HCT116 (cell line): ENCODE measurements at regions not wholly inside any gene's neighbourhood (a gene's known extent, or its start where the extent isn't known, plus 50 kb on each side); places are given as distances from the start of the nearest gene placed in this dataset.

Experiments used
- ATAC-seq: fragments of 200-7000 bp; cut with Tn5 transposase; 2 replicates; pipeline ENCODE4 v1.9.1; 2020; ENCODE audit warnings: mild to moderate bottlenecking, moderate library complexity
- BruUV-seq: library from RNA; stranded (reverse); fragments of 400-500 nt; replicated peaks from 2 replicates; lab custom pipeline; 2021; lab: Mats Ljungman, UMichigan
- CTCF ChIA-PET: fragments of 300-600 bp; sonication (Branson Sonifier 250); formaldehyde crosslinking; loops from one replicate; lab custom pipeline; 2021; ENCODE audit warnings: antibody characterized with exemption; lab: Charles Lee
- POLR2A ChIA-PET: fragments of 300-600, 350-600 bp; sonication (Branson Sonifier 250); formaldehyde crosslinking; loops from one replicate; lab custom pipeline; 2021; ENCODE audit warnings: antibody characterized with exemption; lab: Charles Lee
- RAD21 ChIA-PET, 2 experiments: fragments of 300-600 bp; sonication (Branson Sonifier 250); formaldehyde crosslinking; loops; one replicate each; lab custom pipeline; 2023; ENCODE audit warnings: low total read pairs in 2 of 2; ENCODE audit not compliant: uncharacterized antibody in 2 of 2, unreplicated experiment in 2 of 2, low non-redundant PET in 1 of 2; lab: Charles Lee
- DNase-seq: peaks from one replicate; pipeline ENCODE4 v3.0.0-alpha.2; 2010; ENCODE audit warnings: low read depth, low spot score
- H2AFZ ChIP-seq: fragments of 200-600 bp; shearing (Covaris generic), sonication (generic); 2 replicates; pipeline ENCODE4 v1.6.1; 2017; ENCODE audit warnings: low read depth, mixed run types, mixed read lengths, antibody characterized with exemption, low read length; ENCODE audit not compliant: poor library complexity, severe bottlenecking
- H3K27ac ChIP-seq: 2 replicates; pipeline ENCODE4 v1.5.1; 2012; ENCODE audit warnings: low read depth, low read length
- H3K27me3 ChIP-seq: fragments of 200-600 bp; sonication (generic); 2 replicates; pipeline ENCODE4 v1.6.1; 2016; ENCODE audit warnings: mixed run types, low read length, mixed read lengths; ENCODE audit not compliant: insufficient read depth
- H3K36me3 ChIP-seq, 2 experiments: fragments of 200-500 bp in 1 of 2; fragments of 200-600 bp in 1 of 2; sonication (Bioruptor generic) in 1 of 2; sonication (generic) in 1 of 2; 2 replicates each; pipeline versions ENCODE4 v1.5.1 to v1.6.1; 2014 to 2016; ENCODE audit warnings: low read length in 2 of 2, inconsistent platforms in 1 of 2, mixed read lengths in 1 of 2, mixed run types in 1 of 2; ENCODE audit not compliant: insufficient read depth in 2 of 2, control insufficient read depth in 1 of 2
- H3K4me1 ChIP-seq, 2 experiments: fragments of 200-600 bp in 1 of 2; sonication (generic) in 1 of 2; 2 replicates each; pipeline versions ENCODE4 v1.5.1 to v1.6.1; 2012 to 2017; ENCODE audit warnings: low read length in 2 of 2, inconsistent platforms in 1 of 2, mild to moderate bottlenecking in 1 of 2, mixed read lengths in 1 of 2, mixed run types in 1 of 2, moderate library complexity in 1 of 2; ENCODE audit not compliant: insufficient read depth in 2 of 2, control insufficient read depth in 1 of 2
- H3K4me2 ChIP-seq: fragments of 200-600 bp; sonication (generic); 2 replicates; pipeline ENCODE4 v1.6.1; 2017; ENCODE audit warnings: mixed run types, low read length, mixed read lengths
- H3K4me3 ChIP-seq, 2 experiments: fragments of 200-600 bp in 1 of 2; sonication (generic) in 1 of 2; replicated peaks in 1 of 2; 2 replicates each; pipeline ENCODE4 v1.5.1; 2011 to 2016; ENCODE audit warnings: low read length in 2 of 2, control low read depth in 1 of 2, low read depth in 1 of 2, mild to moderate bottlenecking in 1 of 2, mixed read lengths in 1 of 2, mixed run types in 1 of 2
- H3K79me2 ChIP-seq: fragments of 200-600 bp; sonication (generic); 2 replicates; pipeline ENCODE4 v1.6.1; 2017; ENCODE audit warnings: mild to moderate bottlenecking, mixed run types, low read length, moderate library complexity, mixed read lengths; ENCODE audit not compliant: insufficient read depth
- H3K9ac ChIP-seq: fragments of 200-600 bp; sonication (generic); 2 replicates; pipeline ENCODE4 v1.6.1; 2016; ENCODE audit warnings: low read length, mixed read lengths
- H3K9me2 ChIP-seq: fragments of 200-600 bp; sonication (generic), shearing (Covaris generic); 2 replicates; pipeline ENCODE4 v1.6.1; 2017; ENCODE audit warnings: mixed run types, mild to moderate bottlenecking, moderate library complexity; ENCODE audit not compliant: insufficient read depth
- H3K9me3 ChIP-seq, 2 experiments: fragments of 200-500 bp in 1 of 2; fragments of 200-600 bp in 1 of 2; sonication (Bioruptor generic) in 1 of 2; sonication (generic) in 1 of 2; 2 replicates each; pipeline ENCODE4 v1.6.1; 2014 to 2017; ENCODE audit warnings: low read length in 2 of 2, mixed read lengths in 2 of 2, inconsistent platforms in 1 of 2, low read depth in 1 of 2, mild to moderate bottlenecking in 1 of 2, mixed run types in 1 of 2, moderate library complexity in 1 of 2; ENCODE audit not compliant: control insufficient read depth in 1 of 2, insufficient read depth in 1 of 2
- H4K20me1 ChIP-seq: fragments of 200-600 bp; sonication (generic), shearing (Covaris generic); 2 replicates; pipeline ENCODE4 v1.6.1; 2017; ENCODE audit warnings: mixed run types, mild to moderate bottlenecking, moderate library complexity; ENCODE audit not compliant: insufficient read depth
- CBX3 ChIP-seq: IDR thresholded peaks from 2 replicates; pipeline ENCODE4 v1.6.1; 2012; ENCODE audit warnings: low read depth
- CEBPB ChIP-seq: IDR thresholded peaks from 2 replicates; pipeline ENCODE4 v1.6.1; 2012; ENCODE audit warnings: low read depth
- ELF1 ChIP-seq: IDR thresholded peaks from 2 replicates; pipeline ENCODE4 v1.6.1; 2012; ENCODE audit warnings: low read depth, borderline replicate concordance
- EZH2 ChIP-seq: fragments of 200-600 bp; sonication (generic); IDR thresholded peaks from 2 replicates; pipeline ENCODE4 v1.6.1; 2017; ENCODE audit warnings: antibody characterized with exemption, mixed run types
- EZH2phosphoT487 ChIP-seq: fragments of 200-600 bp; IDR thresholded peaks from 2 replicates; pipeline ENCODE4 v1.6.1; 2018; ENCODE audit warnings: antibody characterized with exemption, borderline replicate concordance
- FOSL1 ChIP-seq: IDR thresholded peaks from 2 replicates; pipeline ENCODE4 v1.6.1; 2012; ENCODE audit warnings: low read depth
- JUND ChIP-seq: IDR thresholded peaks from 2 replicates; pipeline ENCODE4 v1.6.1; 2012
- POLR2A ChIP-seq: IDR thresholded peaks from 2 replicates; pipeline ENCODE4 v1.7.0; 2011; ENCODE audit warnings: borderline replicate concordance; ENCODE audit not compliant: insufficient read depth, insufficient read length; ENCODE audit errors: extremely low read depth
- RAD21 ChIP-seq: IDR thresholded peaks from 2 replicates; pipeline ENCODE4 v1.6.1; 2012; ENCODE audit warnings: low read depth, mild to moderate bottlenecking
- SIN3A ChIP-seq: IDR thresholded peaks from 2 replicates; pipeline ENCODE4 v1.6.1; 2012; ENCODE audit warnings: low read depth
- SP1 ChIP-seq: IDR thresholded peaks from 2 replicates; pipeline ENCODE4 v1.6.1; 2012; ENCODE audit warnings: low read depth
- SRF ChIP-seq: IDR thresholded peaks from 2 replicates; pipeline ENCODE4 v1.6.1; 2012; ENCODE audit warnings: low read depth
- TCF7L2 ChIP-seq: IDR thresholded peaks from 2 replicates; pipeline ENCODE4 v1.7.0; 2011; ENCODE audit warnings: borderline replicate concordance, inconsistent platforms; ENCODE audit not compliant: insufficient read depth, insufficient read length; ENCODE audit errors: extremely low read depth
- ZFX ChIP-seq: fragments of 450-650 bp; IDR thresholded peaks from 2 replicates; pipeline ENCODE4 v1.6.1; 2017
- ZNF274 ChIP-seq: fragments of 200-500 bp; sonication (Bioruptor generic); IDR thresholded peaks from 2 replicates; pipeline ENCODE4 v1.6.1; 2014; ENCODE audit warnings: mild to moderate bottlenecking, low read depth, low read length, inconsistent platforms
- intact Hi-C: fragments of 100-400 bp; cut with micrococcal nuclease; formaldehyde crosslinking; loops from 2 replicates; pipeline ENCODE4 v1.10.0; 2022
- TF ChIP-seq, protein P1 (sequence below): IDR thresholded peaks from 2 replicates; pipeline ENCODE4 v1.6.1; 2012; ENCODE audit warnings: low read depth
- TF ChIP-seq, protein P2 (sequence below): IDR thresholded peaks from 2 replicates; pipeline ENCODE4 v1.6.1; 2012
- TF ChIP-seq, protein P3 (sequence below): IDR thresholded peaks from 2 replicates; pipeline ENCODE4 v1.6.1; 2011; ENCODE audit warnings: mild to moderate bottlenecking, low read length, moderate library complexity; ENCODE audit not compliant: insufficient replicate concordance; ENCODE audit errors: extremely low read depth
- TF ChIP-seq, protein P4 (sequence below), 3 experiments: fragments of 200-600 bp in 1 of 3; sonication (generic) in 1 of 3; IDR thresholded peaks in 2 of 3; conservative IDR thresholded peaks in 1 of 3; 2 replicates each; pipeline ENCODE4 v1.5.1; 2012 to 2017; ENCODE audit warnings: low read depth in 2 of 3, low read length in 2 of 3, antibody characterized with exemption in 1 of 3, borderline replicate concordance in 1 of 3, control low read depth in 1 of 3, mild to moderate bottlenecking in 1 of 3, mixed read lengths in 1 of 3, mixed run types in 1 of 3, moderate library complexity in 1 of 3; ENCODE audit not compliant: insufficient read depth in 1 of 3

DNA sequence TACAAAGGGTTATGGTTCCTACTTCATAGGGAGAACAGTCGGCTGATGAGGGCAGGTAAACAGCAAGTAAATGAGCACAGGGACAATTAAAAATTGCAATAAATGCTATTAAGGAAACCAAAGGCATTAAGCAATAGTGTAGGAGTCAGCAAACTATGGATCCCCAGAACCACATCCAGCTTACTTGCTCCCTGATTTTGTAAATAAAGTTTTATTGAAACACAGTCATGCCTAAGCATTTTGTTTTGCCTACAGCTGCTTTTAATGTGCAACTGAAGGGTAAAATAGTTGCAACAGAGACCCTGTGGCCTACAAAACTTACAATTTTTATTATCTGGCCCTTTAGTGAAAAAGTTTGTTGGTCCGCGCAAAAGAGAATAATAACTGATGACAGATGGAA lies 351.2 kb upstream of the NR2F2 start:
- Histone ChIP-seq H3K4me3 (no peak overlapping the region), H2AFZ (no peak overlapping the region), H3K9ac (no peak overlapping the region), H3K4me1 (no peaks in the 10 kb centered on the region), H3K9me2 (no peaks in the 10 kb centered on the region), H4K20me1 (no peaks in the 10 kb centered on the region), H3K36me3 (no peaks in the 10 kb centered on the region), H3K9me3 (no peaks in the 10 kb centered on the region), H3K27me3 (no peaks in the 10 kb centered on the region), H3K27ac (no peak overlapping the region), H3K79me2 (no peaks in the 10 kb centered on the region), H3K4me2 (no peak overlapping the region)
- DNase-seq, result no peak
- ChIA-PET RAD21 (no interaction called here), POLR2A (no interaction called here), CTCF (no interaction called here)
- intact Hi-C loops, result no loop called here
- no peak for TF ChIP-seq ZNF274
- no peak for TF ChIP-seq SIN3A
- TF ChIP-seq, protein P1, sequence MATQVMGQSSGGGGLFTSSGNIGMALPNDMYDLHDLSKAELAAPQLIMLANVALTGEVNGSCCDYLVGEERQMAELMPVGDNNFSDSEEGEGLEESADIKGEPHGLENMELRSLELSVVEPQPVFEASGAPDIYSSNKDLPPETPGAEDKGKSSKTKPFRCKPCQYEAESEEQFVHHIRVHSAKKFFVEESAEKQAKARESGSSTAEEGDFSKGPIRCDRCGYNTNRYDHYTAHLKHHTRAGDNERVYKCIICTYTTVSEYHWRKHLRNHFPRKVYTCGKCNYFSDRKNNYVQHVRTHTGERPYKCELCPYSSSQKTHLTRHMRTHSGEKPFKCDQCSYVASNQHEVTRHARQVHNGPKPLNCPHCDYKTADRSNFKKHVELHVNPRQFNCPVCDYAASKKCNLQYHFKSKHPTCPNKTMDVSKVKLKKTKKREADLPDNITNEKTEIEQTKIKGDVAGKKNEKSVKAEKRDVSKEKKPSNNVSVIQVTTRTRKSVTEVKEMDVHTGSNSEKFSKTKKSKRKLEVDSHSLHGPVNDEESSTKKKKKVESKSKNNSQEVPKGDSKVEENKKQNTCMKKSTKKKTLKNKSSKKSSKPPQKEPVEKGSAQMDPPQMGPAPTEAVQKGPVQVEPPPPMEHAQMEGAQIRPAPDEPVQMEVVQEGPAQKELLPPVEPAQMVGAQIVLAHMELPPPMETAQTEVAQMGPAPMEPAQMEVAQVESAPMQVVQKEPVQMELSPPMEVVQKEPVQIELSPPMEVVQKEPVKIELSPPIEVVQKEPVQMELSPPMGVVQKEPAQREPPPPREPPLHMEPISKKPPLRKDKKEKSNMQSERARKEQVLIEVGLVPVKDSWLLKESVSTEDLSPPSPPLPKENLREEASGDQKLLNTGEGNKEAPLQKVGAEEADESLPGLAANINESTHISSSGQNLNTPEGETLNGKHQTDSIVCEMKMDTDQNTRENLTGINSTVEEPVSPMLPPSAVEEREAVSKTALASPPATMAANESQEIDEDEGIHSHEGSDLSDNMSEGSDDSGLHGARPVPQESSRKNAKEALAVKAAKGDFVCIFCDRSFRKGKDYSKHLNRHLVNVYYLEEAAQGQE, result no peak
- no peak for TF ChIP-seq SP1
- no peak for TF ChIP-seq CBX3
- TF ChIP-seq EZH2phosphoT487, result no peak
- TF ChIP-seq ZFX, result no peak
- no peak for TF ChIP-seq EZH2
- TF ChIP-seq, protein P2, sequence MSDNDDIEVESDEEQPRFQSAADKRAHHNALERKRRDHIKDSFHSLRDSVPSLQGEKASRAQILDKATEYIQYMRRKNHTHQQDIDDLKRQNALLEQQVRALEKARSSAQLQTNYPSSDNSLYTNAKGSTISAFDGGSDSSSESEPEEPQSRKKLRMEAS, result no peak
- TF ChIP-seq, protein P3, sequence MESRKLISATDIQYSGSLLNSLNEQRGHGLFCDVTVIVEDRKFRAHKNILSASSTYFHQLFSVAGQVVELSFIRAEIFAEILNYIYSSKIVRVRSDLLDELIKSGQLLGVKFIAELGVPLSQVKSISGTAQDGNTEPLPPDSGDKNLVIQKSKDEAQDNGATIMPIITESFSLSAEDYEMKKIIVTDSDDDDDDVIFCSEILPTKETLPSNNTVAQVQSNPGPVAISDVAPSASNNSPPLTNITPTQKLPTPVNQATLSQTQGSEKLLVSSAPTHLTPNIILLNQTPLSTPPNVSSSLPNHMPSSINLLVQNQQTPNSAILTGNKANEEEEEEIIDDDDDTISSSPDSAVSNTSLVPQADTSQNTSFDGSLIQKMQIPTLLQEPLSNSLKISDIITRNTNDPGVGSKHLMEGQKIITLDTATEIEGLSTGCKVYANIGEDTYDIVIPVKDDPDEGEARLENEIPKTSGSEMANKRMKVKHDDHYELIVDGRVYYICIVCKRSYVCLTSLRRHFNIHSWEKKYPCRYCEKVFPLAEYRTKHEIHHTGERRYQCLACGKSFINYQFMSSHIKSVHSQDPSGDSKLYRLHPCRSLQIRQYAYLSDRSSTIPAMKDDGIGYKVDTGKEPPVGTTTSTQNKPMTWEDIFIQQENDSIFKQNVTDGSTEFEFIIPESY, result no peak
- TF ChIP-seq SRF, result no peak
- TF ChIP-seq CEBPB, result no peak
- TF ChIP-seq POLR2A, result no peak
- TF ChIP-seq TCF7L2, result no peak
- no peak for TF ChIP-seq RAD21
- no peak for TF ChIP-seq ELF1
- no peak for TF ChIP-seq JUND
- TF ChIP-seq, protein P4, sequence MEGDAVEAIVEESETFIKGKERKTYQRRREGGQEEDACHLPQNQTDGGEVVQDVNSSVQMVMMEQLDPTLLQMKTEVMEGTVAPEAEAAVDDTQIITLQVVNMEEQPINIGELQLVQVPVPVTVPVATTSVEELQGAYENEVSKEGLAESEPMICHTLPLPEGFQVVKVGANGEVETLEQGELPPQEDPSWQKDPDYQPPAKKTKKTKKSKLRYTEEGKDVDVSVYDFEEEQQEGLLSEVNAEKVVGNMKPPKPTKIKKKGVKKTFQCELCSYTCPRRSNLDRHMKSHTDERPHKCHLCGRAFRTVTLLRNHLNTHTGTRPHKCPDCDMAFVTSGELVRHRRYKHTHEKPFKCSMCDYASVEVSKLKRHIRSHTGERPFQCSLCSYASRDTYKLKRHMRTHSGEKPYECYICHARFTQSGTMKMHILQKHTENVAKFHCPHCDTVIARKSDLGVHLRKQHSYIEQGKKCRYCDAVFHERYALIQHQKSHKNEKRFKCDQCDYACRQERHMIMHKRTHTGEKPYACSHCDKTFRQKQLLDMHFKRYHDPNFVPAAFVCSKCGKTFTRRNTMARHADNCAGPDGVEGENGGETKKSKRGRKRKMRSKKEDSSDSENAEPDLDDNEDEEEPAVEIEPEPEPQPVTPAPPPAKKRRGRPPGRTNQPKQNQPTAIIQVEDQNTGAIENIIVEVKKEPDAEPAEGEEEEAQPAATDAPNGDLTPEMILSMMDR (IDR thresholded peaks at IDR 0.05 in 2 of 3, conservative IDR thresholded peaks at IDR 0.05 in 1 of 3; ENCODE audit: borderline replicate concordance in 1 of 3, insufficient read depth in 1 of 3, low read depth in 2 of 3, low read length in 2 of 3), result no peak
- no peak for TF ChIP-seq FOSL1
- no TSS peak for BruUV-seq
- no peak for ATAC-seq
